HepG2 (cell line): ENCODE measurements at regions not wholly inside any gene's neighbourhood (a gene's known extent, or its start where the extent isn't known, plus 50 kb on each side); places are given as distances from the start of the nearest gene placed in this dataset.

Source experiments
- DMTF1 ChIP-seq: sonication (generic); formaldehyde crosslinking; IDR thresholded peaks from 2 replicates; pipeline ENCODE4 v1.4.0; 2020; ENCODE audit warnings: mild to moderate bottlenecking, missing genetic modification reagents
- KLF16 ChIP-seq, 2 experiments: sonication (generic) in 1 of 2; formaldehyde crosslinking in 1 of 2; IDR thresholded peaks; 2 replicates each; pipeline versions ENCODE4 v1.6.1 to v1.8.0; 2016 to 2023; ENCODE audit warnings: missing genetic modification reagents in 2 of 2, missing compliant biosample characterization in 1 of 2
- NCOA1 ChIP-seq: sonication (generic); formaldehyde crosslinking; IDR thresholded peaks from 2 replicates; pipeline ENCODE4 v1.9.0; 2021; ENCODE audit warnings: missing genetic modification reagents
- NFYB ChIP-seq: sonication (generic); formaldehyde crosslinking; IDR thresholded peaks from 2 replicates; pipeline ENCODE4 v1.4.0; 2020; ENCODE audit warnings: missing genetic modification reagents
- POLR2A ChIP-seq, 2 experiments: IDR thresholded peaks; 2 replicates each; pipeline ENCODE4 v1.6.1; 2011; ENCODE audit warnings: low read depth in 2 of 2, low read length in 2 of 2, mild to moderate bottlenecking in 1 of 2, moderate library complexity in 1 of 2; ENCODE audit not compliant: insufficient read depth in 1 of 2
- POLR2AphosphoS5 ChIP-seq: IDR thresholded peaks from 2 replicates; pipeline ENCODE4 v1.6.1; 2012; ENCODE audit warnings: low read depth, low read length
- TGIF2 ChIP-seq: IDR thresholded peaks from 2 replicates; pipeline ENCODE4 v1.6.1; 2016; ENCODE audit warnings: control low read depth, missing compliant biosample characterization

- TF ChIP-seq KLF16 (CRISPR knock-in tag; IDR thresholded peaks at IDR 0.05) (no peak), TGIF2 (CRISPR knock-in tag) (no peak), DMTF1 (CRISPR knock-in tag) (no peak), POLR2A (IDR thresholded peaks at IDR 0.05; ENCODE audit: insufficient read depth in 1 of 2, low read depth in 2 of 2, low read length in 2 of 2) (no peak), NFYB (CRISPR knock-in tag) (no peak), NCOA1 (CRISPR knock-in tag) (no peak), POLR2AphosphoS5 (no peak)
Measured at GRCh38 chr3:70863049-70863448, 550.6 kb upstream of the MDFIC2 start.
